HepG2 (cell line): ENCODE measurements at regions not wholly inside any gene's neighbourhood (a gene's known extent, or its start where the extent isn't known, plus 50 kb on each side); places are given as distances from the start of the nearest gene placed in this dataset.

ENCODE experiments used
- ATAC-seq: fragments of 200-7000 bp; cut with Tn5 transposase; 3 replicates; pipeline ENCODE4 v1.9.1; 2020; ENCODE audit warnings: mild to moderate bottlenecking, moderate library complexity
- BruUV-seq: library from RNA; stranded (reverse); fragments of 400-500 nt; replicated peaks from 2 replicates; lab custom pipeline; 2021; lab: Mats Ljungman, UMichigan
- CTCF ChIA-PET: fragments of 300-600 bp; formaldehyde crosslinking; extraction: SDS; loops from one replicate; lab custom pipeline; 2021; ENCODE audit warnings: low total read pairs, inconsistent platforms, low intra/inter-chr PET ratio; lab: Yijun Ruan, JAX
- POLR2A ChIA-PET: fragments of 350-600 bp; sonication (Branson Sonifier 250); formaldehyde crosslinking; loops from one replicate; lab custom pipeline; 2020; ENCODE audit warnings: antibody characterized with exemption, inconsistent platforms; lab: Yijun Ruan, JAX
- DNase-seq: peaks from one replicate; pipeline ENCODE4 v3.0.0-alpha.2; 2015; ENCODE audit warnings: low spot score
- FAIRE-seq: peaks from 3 replicates; lab custom pipeline; 2011; peaks lifted over from hg19 to GRCh38; lab: Jason Lieb, UNC
- H2AFZ ChIP-seq: one replicate; pipeline ENCODE4 v1.6.1; 2011; ENCODE audit warnings: low read length, inconsistent platforms
- H3K27ac ChIP-seq: fragments of 300-600 bp; 3 replicates; pipeline ENCODE4 v1.8.0; 2011; ENCODE audit warnings: mixed run types, mild to moderate bottlenecking, mixed read lengths, low read length, inconsistent platforms; ENCODE audit not compliant: insufficient read depth; ENCODE audit errors: extremely low read length
- H3K27me3 ChIP-seq, 2 experiments: fragments of 200-600 bp in 1 of 2; 2 replicates in 1 of 2; 3 replicates in 1 of 2; pipeline versions ENCODE4 v1.6.0 to v1.8.0; 2011; ENCODE audit warnings: low read length in 2 of 2, mild to moderate bottlenecking in 2 of 2, moderate library complexity in 2 of 2, inconsistent platforms in 1 of 2; ENCODE audit not compliant: insufficient read depth in 2 of 2, control insufficient read depth in 1 of 2
- H3K36me3 ChIP-seq, 2 experiments: fragments of 200-600 bp in 1 of 2; replicated peaks in 1 of 2; 2 replicates in 1 of 2; 3 replicates in 1 of 2; pipeline versions ENCODE4 v1.5.1 to v1.8.0; 2011; ENCODE audit warnings: low read length in 2 of 2, inconsistent platforms in 1 of 2; ENCODE audit not compliant: insufficient read depth in 2 of 2, control insufficient read depth in 1 of 2
- H3K4me1 ChIP-seq: 2 replicates; pipeline ENCODE4 v1.5.1; 2012; ENCODE audit warnings: low read length, inconsistent platforms; ENCODE audit not compliant: insufficient read depth
- H3K4me2 ChIP-seq: 2 replicates; pipeline ENCODE4 v1.6.0; 2011; ENCODE audit warnings: low read depth, low read length, inconsistent platforms
- H3K4me3 ChIP-seq, 3 experiments: fragments of 200-600 bp in 1 of 3; sonication (generic), shearing (Covaris generic) in 1 of 3; replicated peaks in 1 of 3; 2 replicates each; pipeline ENCODE4 v1.5.1; 2011 to 2016; ENCODE audit warnings: low read length in 3 of 3, inconsistent platforms in 2 of 3, low read depth in 2 of 3, mild to moderate bottlenecking in 2 of 3, control low read depth in 1 of 3, mixed read lengths in 1 of 3; ENCODE audit not compliant: insufficient read depth in 1 of 3
- H3K79me2 ChIP-seq: one replicate; pipeline ENCODE4 v1.6.1; 2011; ENCODE audit warnings: low read length, inconsistent platforms; ENCODE audit not compliant: insufficient read depth
- H3K9ac ChIP-seq: 2 replicates; pipeline ENCODE4 v1.6.0; 2011; ENCODE audit warnings: mild to moderate bottlenecking, low read depth, low read length, inconsistent platforms; ENCODE audit not compliant: insufficient read depth
- H3K9me3 ChIP-seq: 2 replicates; pipeline ENCODE4 v1.5.1; 2012; ENCODE audit warnings: mild to moderate bottlenecking, low read length
- H4K20me1 ChIP-seq: 2 replicates; pipeline ENCODE4 v1.6.0; 2011; ENCODE audit warnings: inconsistent platforms, mild to moderate bottlenecking, low read length, moderate library complexity; ENCODE audit not compliant: insufficient read depth
- THRA ChIP-seq: sonication (generic); formaldehyde crosslinking; IDR thresholded peaks from 2 replicates; pipeline ENCODE4 v1.4.0; 2020; ENCODE audit warnings: missing genetic modification reagents, borderline replicate concordance
- ZNF280B ChIP-seq: sonication (generic); formaldehyde crosslinking; IDR thresholded peaks from 2 replicates; pipeline ENCODE4 v1.5.0; 2020; ENCODE audit warnings: missing genetic modification reagents, mild to moderate bottlenecking, borderline replicate concordance
- ZNF687 ChIP-seq: sonication (generic); formaldehyde crosslinking; IDR thresholded peaks from 2 replicates; pipeline ENCODE4 v1.5.1; 2020; ENCODE audit warnings: mild to moderate bottlenecking, missing genetic modification reagents, moderate library complexity
- WGBS: methylation state at CpG from one replicate; pipeline ENCODE4 v1.1.6; 2017; ENCODE audit warnings: low lambda C conversion rate; 5-methylcytosine and 5-hydroxymethylcytosine counted together
- in situ Hi-C: cut with HindIII; loops from 2 replicates; pipeline ENCODE4 v1.10.0; 2017; ENCODE audit warnings: low pct_unique_long_range_greater_than_20kb; ENCODE audit not compliant: extremely low pct_ligation_motif_present
- intact Hi-C: fragments of 100-400 bp; cut with micrococcal nuclease; formaldehyde crosslinking; loops from one replicate; pipeline ENCODE4 v1.10.0; 2022; ENCODE audit not compliant: unreplicated experiment

- BruUV-seq, result no TSS peak
- intact Hi-C loops, result no loop called here
- no peak for DNase-seq
- no peak for FAIRE-seq
- Histone ChIP-seq H4K20me1 (no peaks in the 10 kb centered on the region), H3K36me3 (no peaks in the 10 kb centered on the region), H3K79me2 (no peaks in the 10 kb centered on the region), H3K9ac (no peak overlapping the region), H3K27ac (no peak overlapping the region), H3K9me3 (no peaks in the 10 kb centered on the region), H3K4me3 (no peak overlapping the region), H3K4me1 (no peaks in the 10 kb centered on the region), H3K4me2 (no peak overlapping the region), H2AFZ (no peak overlapping the region), H3K27me3 (peaks cover 31 to 86% of the 10 kb centered on the region in 2 experiments)
- 2% methylated on average over 7 of the region's 32 CpGs for WGBS
- ChIA-PET POLR2A (no interaction called here), CTCF (no interaction called here)
- no peak for TF ChIP-seq THRA (CRISPR knock-in tag)
- peak; percentile 20 for TF ChIP-seq ZNF687 (CRISPR knock-in tag)
- 0 out of 2 replicates have a peak, but pooled peaks have one; percentile 12 for TF ChIP-seq ZNF280B (CRISPR knock-in tag)
- no peak for ATAC-seq
- in situ Hi-C loops, result no loop called here
Measured at GRCh38 chr12:132407451-132407961, 78.1 kb upstream of the GALNT9 start.
